PFSK-1 (cell line): ENCODE measurements at regions not wholly inside any gene's neighbourhood (a gene's known extent, or its start where the extent isn't known, plus 50 kb on each side); places are given as distances from the start of the nearest gene placed in this dataset.

Source experiments
- FOXP2 ChIP-seq: optimal IDR thresholded peaks from 2 replicates; pipeline ENCODE3; 2011; ENCODE audit warnings: borderline replicate concordance, control low read depth, inconsistent platforms; ENCODE audit not compliant: insufficient read depth; ENCODE audit errors: extremely low read length, extremely low read depth
- POLR2AphosphoS5 ChIP-seq: IDR thresholded peaks from 2 replicates; pipeline ENCODE4 v1.6.1; 2012; ENCODE audit warnings: low read depth, mild to moderate bottlenecking, control low read depth, low read length, moderate library complexity
- SIN3A ChIP-seq: IDR thresholded peaks from 2 replicates; pipeline ENCODE4 v1.6.1; 2012; ENCODE audit warnings: mild to moderate bottlenecking, low read length, moderate library complexity, borderline replicate concordance; ENCODE audit not compliant: insufficient read depth
- TAF1 ChIP-seq: IDR thresholded peaks from 2 replicates; pipeline ENCODE4 v1.6.1; 2012; ENCODE audit warnings: low read length, control low read depth, borderline replicate concordance; ENCODE audit not compliant: insufficient read depth
- TF ChIP-seq, protein P1 (sequence below), 2 experiments: IDR thresholded peaks; 2 replicates each; pipeline versions ENCODE4 v1.6.1 to v1.8.0; 2011 to 2012; ENCODE audit warnings: low read depth in 2 of 2, low read length in 2 of 2, control low read depth in 1 of 2, inconsistent platforms in 1 of 2, mild to moderate bottlenecking in 1 of 2, moderate library complexity in 1 of 2; ENCODE audit not compliant: insufficient read depth in 1 of 2

DNA sequence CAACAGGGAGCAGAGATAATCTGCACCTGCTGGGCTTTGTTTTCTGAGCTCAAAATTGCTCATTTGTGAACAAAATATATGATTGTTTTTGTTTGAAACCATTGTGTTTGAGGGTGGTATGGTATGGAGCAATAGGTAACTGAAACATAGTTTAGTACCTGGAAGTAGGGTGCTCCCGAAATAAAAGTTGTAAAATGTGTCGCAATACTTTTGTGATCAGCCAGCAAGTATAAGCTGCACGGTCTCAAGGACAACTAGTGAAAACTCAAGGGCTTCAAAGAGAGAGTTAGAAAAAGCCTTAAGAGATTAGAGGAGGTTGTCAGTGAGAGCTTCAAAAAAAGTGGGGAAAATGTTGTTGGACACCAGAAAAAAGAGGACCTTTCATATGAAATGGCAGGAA, 579.8 kb upstream of the POU3F2 start:
- TF ChIP-seq, protein P1, sequence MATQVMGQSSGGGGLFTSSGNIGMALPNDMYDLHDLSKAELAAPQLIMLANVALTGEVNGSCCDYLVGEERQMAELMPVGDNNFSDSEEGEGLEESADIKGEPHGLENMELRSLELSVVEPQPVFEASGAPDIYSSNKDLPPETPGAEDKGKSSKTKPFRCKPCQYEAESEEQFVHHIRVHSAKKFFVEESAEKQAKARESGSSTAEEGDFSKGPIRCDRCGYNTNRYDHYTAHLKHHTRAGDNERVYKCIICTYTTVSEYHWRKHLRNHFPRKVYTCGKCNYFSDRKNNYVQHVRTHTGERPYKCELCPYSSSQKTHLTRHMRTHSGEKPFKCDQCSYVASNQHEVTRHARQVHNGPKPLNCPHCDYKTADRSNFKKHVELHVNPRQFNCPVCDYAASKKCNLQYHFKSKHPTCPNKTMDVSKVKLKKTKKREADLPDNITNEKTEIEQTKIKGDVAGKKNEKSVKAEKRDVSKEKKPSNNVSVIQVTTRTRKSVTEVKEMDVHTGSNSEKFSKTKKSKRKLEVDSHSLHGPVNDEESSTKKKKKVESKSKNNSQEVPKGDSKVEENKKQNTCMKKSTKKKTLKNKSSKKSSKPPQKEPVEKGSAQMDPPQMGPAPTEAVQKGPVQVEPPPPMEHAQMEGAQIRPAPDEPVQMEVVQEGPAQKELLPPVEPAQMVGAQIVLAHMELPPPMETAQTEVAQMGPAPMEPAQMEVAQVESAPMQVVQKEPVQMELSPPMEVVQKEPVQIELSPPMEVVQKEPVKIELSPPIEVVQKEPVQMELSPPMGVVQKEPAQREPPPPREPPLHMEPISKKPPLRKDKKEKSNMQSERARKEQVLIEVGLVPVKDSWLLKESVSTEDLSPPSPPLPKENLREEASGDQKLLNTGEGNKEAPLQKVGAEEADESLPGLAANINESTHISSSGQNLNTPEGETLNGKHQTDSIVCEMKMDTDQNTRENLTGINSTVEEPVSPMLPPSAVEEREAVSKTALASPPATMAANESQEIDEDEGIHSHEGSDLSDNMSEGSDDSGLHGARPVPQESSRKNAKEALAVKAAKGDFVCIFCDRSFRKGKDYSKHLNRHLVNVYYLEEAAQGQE (IDR thresholded peaks at IDR 0.05; ENCODE audit: insufficient read depth in 1 of 2, low read depth in 2 of 2, low read length in 2 of 2), result no peak
- no peak for TF ChIP-seq TAF1
- TF ChIP-seq SIN3A, result no peak
- no peak for TF ChIP-seq POLR2AphosphoS5
- TF ChIP-seq FOXP2, result no peak

DNA sequence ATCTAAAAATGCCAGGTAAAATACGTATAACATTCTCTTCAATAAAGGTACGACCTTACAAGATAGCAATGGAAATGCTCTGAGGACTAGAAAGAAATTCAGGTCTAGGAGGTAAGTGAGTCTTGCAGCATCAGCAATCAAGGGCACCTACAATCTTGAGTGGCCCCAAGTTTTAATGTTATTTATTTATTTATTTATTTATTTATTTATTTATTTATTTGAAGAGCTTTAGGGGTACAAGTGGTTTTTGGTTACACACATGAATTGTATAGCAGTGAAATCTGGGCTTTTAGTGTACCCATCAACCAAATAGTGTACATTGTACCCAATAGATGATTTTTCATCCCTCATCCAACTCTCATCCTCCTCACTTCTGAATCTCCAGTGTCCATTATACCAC, 574.0 kb upstream of the POU3F2 start:
- TF ChIP-seq POLR2AphosphoS5 (no peak), TAF1 (no peak), FOXP2 (no peak), SIN3A (no peak)
- TF ChIP-seq, protein P1 (IDR thresholded peaks at IDR 0.05; ENCODE audit: insufficient read depth in 1 of 2, low read depth in 2 of 2, low read length in 2 of 2), result no peak

DNA sequence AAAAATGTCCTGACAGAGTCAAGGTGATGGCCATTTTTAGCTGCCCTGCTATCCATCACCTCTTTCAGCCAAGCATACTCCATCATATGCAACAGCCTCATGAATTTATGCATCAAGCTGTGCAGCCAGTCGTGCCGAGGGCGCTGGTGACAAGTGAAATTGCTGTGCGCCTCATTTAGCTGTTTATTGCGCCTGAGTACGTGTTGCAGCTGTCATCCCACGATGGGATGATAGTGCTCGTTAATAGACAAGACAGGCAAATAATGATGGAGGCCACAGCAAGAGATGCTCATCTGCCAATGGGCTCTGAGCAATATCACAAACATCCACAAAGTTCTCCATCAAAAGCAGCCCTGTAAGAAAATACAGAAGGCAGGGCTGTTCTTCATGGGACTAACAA, 562.3 kb upstream of the POU3F2 start:
- no peak for TF ChIP-seq SIN3A
- TF ChIP-seq, protein P1 (IDR thresholded peaks at IDR 0.05; ENCODE audit: insufficient read depth in 1 of 2, low read depth in 2 of 2, low read length in 2 of 2), result no peak

DNA sequence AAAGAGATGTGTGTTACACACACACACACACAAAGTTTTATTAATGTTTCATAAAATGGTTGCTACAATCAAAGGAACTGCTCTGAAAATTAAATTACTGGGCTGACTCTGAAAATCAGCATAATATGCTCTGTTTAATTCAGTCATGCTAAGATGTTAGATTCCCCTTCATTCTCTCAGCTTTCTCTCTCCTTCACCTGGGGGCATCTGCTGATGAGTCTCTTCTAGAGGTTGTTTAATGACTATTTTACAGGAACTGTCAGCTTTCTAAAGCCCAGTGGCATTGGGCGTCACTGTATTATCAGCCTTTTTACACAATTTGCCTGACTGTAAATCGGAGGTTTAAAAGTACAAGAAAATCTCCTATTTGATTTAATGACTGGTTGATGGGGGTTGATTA, 559.7 kb upstream of the POU3F2 start:
- no peak for TF ChIP-seq FOXP2
- TF ChIP-seq TAF1, result no peak
- TF ChIP-seq, protein P1 (IDR thresholded peaks at IDR 0.05; ENCODE audit: insufficient read depth in 1 of 2, low read depth in 2 of 2, low read length in 2 of 2), result no peak
- no peak for TF ChIP-seq SIN3A
- TF ChIP-seq POLR2AphosphoS5, result no peak

DNA sequence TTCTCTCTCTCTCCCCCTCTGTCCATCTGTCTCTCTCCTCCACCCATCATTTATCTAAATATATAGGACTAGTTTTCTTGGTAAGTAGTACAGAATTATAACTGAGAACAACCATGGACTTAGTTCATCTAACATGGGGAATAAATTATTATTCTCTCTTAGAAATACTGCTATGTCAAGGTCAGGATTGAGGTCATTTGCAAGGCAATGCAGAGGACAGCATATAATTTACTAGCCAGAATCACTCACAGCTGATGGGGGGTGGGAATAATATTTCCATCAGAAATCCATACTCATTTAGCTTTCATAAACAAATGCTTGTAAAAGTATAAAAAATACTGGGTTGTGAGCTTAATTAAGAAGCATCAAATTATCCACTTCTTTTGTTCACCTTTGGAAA, 553.9 kb upstream of the POU3F2 start:
- TF ChIP-seq, protein P1 (IDR thresholded peaks at IDR 0.05; ENCODE audit: insufficient read depth in 1 of 2, low read depth in 2 of 2, low read length in 2 of 2), result no peak
- TF ChIP-seq SIN3A, result no peak
- TF ChIP-seq TAF1, result no peak
- TF ChIP-seq POLR2AphosphoS5, result no peak
